HG03159 (cell line): ENCODE measurements at regions not wholly inside any gene's neighbourhood (a gene's known extent, or its start where the extent isn't known, plus 50 kb on each side); places are given as distances from the start of the nearest gene placed in this dataset.
"Not testable (repeated sequence)": the region's sequence is repeated elsewhere in the genome, so short reads cannot be mapped to it uniquely, and the experiment has no call there.

Experiments
- ATAC-seq: cut with Tn5 transposase; IDR thresholded peaks from one replicate; pipeline ENCODE4 v1.9.1; 2021; ENCODE audit warnings: mild to moderate bottlenecking, moderate library complexity; ENCODE audit not compliant: unreplicated experiment

DNA sequence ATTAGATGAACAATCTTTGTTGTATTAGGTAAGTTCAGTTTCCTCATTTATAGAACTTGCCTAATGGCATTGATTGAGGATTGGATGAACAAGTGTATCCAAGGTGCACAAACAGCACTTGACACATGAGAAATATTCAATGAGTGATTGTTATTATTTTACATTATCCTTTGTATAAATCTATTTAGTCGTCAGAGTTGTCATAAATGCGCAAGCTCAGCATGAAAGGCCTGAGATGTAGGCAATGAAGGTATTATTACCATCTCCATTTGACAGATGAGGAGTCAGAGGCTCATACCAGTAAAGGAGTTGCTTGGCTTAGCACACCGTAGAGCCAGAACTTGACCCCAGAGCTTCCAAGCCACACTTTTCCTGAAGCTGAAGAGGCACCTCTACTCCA is 291.4 kb downstream of the C1D start:
- no peak for ATAC-seq

DNA sequence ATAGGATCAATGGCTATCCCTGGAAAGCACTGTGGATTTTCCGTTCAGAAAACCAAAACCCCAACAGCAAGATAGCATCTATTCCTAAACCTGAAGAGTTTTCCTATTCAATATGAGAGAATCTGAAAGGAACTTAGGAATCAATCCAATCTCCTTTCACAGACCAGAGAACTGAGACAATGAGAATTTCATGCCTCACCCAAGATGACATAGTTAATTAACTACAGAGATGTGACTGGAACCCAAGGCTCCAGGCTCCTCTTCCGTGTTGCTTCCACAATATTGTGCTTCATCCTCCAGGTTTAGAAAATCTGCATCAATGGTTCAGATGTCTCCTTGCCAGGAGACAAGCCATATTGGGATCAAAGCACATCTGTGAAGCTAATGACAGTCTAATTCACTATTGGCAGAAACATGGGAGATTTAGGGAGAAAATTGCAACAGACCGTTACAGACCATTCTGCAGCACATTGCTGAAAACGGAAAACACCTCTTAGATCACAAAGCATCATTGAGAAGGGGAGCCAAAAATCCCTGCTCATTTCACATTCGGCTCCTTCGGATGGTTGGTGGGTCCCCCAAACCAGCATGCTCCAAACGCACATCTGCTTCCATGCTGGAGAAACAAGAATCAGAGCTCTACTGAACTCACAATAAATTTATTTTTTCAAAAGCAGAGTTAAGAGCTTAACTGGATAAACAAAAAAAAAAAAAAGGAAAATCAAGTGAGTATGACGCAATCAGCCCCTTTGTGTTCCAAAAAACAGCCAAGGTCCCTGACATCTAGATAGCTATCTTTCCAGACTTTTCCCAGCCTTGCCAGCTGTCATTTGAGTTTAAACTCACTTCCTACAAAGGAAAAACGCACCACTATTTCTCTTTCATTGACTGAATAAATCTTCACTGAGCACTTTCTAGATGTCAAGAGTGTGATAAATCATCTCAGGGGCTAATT is 290.3 kb downstream of the C1D start:
- no peak for ATAC-seq

DNA sequence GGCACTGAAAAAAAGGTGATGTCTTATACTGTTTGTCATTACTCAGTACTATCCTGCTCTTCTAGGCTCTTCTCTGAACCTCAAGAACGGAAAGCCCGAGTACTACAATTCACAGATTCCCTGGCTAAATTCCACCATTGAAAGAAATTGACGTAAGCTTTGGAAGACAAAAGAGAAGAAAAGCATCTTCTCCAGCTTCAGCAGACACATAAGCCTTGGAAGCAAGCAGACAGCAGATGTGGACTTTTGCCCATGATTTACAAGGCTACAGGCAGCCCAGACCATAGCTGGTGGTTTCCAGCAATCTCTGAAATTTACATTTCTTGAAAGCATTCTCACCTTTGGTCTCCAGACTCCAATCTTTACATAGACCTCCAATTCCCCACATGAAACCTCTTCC is 289.0 kb downstream of the C1D start:
- ATAC-seq: no peak

DNA sequence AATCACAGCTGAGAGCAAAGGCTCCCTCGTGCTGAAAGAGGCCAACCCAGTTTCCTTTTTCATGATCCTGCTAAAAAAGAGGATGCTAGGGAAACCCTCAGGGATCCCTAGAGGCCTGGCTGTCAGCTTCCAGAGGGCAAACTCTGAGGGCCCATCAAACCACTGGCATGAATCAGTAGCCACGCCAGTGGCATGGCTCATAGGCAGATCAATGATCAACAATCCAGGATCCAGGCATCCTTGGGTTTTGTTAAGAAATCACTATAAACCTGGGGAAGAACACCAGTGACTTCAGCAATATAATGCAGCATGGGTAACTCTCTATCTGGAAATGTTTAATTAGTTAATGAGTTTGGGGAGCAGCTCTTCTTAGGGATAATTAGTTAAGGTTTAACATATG is 286.5 kb downstream of the C1D start:
- no peak for ATAC-seq

DNA sequence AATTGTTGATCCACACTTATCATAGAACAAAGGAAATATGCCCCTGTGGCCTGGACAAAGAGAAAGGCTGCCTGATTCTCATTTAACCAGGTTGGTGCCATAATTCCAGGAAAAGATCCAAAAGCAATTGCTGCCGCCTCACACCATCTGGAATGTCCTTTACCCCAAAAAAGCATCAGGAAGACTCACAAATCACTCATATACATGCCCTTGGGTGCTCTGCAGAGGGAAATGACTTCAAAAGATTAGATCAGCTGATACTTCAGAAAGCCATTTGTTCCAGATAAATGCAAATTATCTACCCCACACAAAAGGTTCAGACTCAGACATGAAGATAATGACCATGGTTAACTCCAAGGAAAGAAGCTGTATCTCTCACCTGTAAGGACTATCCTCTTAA is 285.8 kb downstream of the C1D start:
- ATAC-seq: no peak

DNA sequence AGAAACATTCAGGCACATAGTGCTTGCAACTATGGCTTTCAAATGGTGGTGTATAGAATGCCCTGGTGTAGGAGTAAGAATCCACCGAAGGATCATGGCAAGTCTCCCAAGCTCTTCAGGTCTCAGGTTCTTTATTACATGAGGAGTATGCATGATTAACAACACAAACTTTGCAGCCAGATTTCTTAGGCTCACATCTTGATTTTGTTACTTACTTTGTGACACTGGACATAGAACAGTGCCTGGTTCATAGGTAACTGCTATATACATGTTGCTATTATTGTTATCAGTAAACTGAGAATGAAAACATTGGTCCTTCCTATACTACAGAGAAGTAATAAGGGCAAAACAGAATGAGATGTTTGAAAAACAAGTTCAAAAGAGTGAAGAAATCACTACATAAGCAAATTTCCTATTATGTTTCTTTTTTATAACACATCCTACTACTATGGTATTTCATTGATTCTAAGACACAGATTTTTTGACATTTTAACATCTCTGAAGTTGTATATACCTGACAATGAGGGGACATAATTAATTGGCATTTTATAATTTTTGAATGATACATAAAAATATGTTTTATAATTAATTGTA is 284.9 kb downstream of the C1D start:
- no peak for ATAC-seq

DNA sequence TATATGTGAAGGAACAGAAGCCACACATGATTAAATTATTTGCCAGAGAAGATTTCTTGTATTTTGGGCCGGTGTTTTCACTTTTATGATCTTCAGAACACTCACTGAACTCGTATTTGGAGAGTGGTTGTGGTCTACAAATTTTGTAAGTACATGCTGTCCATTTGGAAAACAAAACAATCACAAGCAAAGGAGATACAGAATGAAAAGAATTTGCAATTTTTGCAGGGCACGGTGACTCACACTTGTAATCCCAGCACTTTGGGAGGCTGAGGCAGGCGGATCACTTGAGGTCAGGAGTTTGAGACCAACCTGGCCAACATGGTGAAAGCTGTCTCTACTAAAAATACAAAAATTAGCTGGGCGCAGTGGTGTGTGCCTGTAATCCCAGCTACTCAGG is 282.0 kb downstream of the C1D start:
- ATAC-seq: not testable (repeated sequence)

DNA sequence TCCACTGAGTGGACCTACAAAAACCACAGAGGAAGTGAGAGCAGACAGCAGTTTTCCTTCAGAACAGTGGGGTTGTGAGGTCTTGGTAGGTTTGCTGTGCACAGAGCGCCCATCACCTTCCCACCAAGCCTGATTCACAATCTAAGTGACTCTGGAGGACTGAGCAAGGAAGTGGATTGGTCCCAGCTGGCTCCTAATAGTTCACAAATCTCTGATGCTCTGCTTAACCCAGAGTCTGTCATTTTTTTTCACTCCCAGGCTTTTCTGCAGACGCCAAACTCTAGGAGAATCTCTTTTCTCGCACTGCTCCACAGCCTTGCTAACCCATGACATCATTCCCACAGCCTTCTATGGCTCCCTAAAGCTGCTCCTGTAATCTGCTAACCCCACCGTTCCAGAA is 280.4 kb downstream of the C1D start:
- no peak for ATAC-seq

DNA sequence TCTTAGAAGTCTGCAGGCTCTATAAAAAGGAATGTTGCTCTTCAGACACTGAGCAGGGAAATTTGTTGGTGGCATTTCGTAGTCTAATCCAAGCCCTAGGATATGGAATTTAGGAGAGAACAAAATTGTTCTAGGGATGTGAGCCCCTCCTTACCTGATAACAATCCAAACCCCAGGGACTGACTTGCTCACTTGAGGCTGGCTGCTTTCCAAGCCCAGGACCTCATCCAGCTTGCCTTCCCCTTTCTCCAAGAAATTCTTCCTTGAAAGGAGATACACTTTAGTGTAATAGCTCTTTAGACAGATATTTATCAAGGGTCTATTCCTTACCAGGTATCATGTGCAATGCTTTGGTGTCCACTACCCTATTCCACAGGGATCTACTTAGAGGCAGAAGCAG is 279.8 kb downstream of the C1D start:
- ATAC-seq: no peak

DNA sequence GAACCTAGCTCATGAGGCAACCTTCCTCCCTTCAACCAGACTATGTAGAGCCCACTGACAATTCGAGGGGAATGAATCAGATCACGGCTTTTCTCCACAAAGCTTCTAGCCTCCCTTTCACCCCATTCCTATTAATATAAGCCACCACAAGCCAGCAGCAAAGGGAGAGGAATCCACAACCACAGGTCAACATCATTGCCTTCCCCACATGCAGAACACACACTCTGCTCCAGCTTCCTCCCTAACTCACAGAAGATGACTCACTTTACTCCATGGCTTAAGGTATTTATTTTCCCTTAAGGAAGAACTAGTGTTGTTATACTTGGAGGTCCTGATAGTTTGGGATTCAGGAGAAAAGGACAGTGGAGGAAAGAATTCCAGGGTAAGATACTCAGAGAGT is 272.2 kb downstream of the C1D start:
- no peak for ATAC-seq

DNA sequence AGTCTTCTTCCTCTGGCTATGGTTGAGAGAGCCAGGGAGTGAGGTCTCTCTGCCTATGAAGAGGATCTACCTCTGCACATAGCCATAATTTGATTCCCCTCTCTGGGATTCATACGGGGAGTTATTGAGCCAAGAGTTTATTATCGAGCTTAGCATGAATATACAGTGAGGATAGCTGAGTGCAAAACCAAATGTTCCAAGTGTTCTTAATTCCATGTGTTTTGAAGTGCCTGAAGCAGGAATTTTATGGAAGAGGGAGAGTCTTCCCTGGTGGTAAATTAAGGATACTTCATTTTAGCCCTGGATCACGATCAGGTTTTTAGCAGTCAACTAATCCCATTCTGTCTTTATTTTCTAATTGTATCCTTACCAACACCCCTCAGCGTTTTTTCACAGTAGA is 270.6 kb downstream of the C1D start:
- no peak for ATAC-seq

DNA sequence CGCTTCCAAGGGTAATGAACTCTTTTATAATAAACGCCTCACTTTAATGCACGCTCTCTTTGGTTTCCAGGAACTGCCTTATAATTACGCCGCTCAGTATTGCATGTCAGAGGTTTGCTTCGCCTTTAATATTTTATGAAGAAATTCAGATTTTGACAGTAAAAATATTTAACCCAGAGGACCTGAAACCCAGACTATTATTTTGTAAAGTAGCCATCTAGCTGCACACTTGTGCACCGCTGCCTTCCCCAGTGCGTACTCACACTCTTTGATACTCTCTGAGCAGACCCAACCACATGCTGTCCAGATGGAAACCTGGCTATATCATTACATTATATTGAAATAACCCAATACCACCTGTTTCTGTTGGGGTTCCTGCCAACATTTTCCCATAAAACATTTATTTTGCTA is 270.1 kb downstream of the C1D start:
- ATAC-seq: no peak

DNA sequence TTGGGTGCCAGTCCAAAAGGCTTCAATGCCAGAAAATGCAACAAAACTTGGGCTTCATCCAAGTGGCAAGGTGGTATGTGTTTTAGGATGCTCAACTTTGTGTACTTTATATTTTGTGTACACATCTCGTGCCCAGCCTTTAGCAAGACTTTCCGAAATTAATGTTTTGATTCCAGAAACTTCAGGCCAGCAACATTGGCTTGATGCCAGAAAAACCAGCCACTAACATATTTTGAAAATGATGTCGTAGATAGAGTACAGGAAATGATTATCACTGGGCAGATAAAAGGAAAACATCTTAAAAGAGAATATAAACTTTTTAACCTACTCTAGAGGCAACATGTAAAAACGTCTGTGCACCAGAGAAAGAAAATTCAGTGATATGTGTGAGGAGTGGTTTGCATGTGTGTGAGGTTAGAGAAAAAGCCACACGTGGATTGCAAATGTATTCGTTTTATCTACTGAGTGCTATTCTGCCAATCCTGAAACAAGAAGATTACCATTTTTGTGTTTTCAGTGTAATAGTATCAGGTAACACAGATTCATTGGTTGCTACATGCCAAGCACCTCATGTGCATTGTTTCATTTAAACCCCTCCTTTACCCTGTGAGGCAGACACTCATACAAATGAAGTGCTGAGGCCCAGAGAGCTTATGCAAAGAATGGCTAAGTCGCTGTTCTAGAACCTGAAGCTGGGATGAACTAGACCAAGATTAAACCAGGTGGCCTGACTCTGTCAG is 264.8 kb downstream of the C1D start:
- ATAC-seq: no peak

DNA sequence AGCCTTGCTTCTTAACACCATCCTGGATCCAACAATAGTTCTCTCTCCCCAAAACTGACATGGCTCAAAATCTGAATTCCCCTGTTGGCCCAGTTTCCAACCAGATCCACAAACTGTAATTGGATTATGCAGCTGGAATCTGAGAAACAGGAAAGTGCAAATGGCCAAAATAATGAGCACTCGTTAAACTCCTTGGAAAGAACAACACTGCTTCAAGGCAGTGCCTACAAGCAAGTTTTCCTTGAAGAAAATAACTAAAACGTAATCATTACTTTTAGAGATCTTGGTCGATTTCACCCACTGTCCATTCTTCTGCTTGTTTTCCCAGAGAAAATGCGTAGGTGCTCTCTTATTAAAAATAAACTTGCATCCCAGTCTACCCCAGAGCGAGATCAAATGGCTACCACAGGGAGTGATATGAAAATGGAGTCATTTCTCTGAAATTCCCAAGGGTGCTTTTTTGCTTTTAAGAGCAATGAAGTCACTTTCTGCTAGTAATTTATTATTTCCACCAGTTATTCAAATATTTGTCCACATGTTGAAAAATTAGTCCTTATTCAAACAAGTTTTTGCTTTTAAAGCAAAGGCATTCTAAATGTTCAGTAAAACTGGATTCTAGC is 264.2 kb downstream of the C1D start:
- ATAC-seq: no peak

DNA sequence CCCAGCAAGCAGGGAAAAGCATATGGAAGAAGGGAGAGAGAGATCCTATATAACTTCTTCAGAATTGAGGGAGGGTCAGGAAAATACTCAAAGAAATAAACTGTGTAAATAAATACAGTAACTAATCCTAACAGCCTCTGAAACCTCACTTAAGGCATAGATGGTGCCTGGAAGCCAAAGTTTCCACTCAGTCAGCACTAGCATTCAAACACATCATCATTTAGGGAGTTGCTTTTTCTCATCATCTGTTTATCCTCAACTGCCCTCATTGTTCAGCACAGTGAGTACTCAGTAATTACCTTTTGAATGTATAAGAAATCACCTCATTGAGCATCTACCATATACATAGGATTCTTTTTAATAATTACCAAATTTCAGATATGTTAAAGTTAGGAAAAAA is 262.9 kb downstream of the C1D start:
- ATAC-seq: no peak

DNA sequence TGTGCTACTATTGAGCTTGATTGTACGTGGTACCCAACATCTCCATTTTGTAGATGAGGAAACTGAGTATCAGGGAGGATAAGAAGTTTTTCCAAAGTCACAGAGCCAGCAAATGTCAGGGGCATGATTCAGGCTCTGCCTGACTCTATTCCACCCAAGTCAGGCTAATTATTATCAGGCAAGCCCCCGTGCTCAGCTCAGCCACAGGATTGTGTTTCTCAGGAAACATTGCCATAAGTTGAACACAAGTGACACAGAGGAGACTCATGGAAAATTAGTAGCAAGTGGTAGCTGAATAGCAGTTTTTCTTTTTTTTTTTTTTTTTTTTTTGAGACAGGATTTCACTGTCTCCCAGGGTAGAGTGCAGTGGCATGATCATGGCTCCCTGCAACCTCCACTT is 260.5 kb downstream of the C1D start:
- no peak for ATAC-seq

DNA sequence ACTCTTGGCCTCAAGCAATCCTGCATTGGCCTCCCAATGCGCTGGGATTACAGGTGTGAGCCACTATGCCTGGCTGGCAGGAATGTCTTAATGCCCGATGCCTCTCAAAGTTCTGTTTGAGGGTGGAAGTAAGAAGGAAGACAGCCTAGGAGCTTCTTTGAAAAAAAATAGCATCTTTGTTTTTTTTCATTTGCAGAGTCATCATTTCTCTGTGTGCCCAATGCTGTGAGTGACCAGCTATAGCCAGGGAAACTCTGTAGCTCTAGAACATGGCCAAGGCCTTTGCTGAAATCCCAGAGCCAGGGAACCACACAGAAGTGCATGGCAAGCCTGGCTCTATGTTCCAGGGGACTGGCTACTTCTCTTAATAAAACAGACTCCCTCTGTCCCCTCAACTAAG is 260.0 kb downstream of the C1D start:
- ATAC-seq: no peak

DNA sequence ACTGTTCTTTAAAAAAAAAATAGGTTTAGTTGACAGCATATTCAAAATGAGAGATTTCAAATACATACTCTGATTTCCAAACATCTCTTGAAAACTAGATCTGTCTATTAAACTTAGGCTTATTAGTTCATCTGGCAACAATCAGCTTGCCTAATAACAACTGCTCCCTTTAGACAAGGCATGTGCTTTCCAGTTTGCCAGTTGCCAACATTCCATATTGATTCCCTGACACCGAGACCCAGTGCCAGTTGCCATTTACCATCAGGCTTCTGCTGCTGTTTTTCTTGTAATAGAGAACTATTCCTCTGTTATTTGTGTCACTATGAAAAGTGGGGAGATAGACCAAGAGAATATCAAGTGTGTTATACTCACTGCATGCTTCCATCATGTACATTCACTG is 256.0 kb downstream of the C1D start:
- ATAC-seq: no peak

DNA sequence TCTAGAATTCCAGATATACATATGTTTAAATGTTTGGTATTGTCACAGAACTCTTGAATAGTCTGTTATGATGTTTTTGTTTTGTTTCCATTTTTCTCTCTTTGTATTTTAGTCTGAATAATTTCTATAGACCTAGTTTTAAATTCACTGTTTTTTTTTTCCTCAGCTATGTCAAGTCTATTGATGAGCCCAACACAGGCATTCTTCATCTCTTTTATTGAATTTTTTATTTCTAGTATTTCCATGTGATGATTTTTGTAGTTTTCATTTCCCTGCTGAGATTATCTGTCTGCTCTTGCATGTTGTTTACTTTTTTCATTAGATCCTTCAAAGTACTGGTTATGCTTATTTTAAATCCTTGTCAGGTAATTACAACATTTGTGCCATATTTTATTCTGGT is 254.7 kb downstream of the C1D start:
- ATAC-seq: no peak

DNA sequence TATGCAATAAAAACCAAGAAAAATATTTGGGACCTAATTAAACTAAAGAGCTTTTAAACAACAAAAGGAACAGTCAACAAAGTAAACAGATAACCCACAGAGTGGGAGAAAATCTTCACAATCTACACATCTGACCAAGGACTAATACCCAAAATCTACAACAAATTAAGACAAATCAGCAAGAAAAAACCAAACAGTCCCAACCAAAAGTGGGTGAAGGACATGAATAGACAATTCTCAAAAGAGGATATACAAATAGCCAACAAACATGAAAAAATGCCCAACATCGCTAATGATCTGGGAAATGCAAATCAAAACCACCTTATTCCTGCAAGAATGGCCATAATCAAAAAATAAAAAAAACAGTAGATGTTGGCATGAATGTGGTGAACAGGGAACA is 250.1 kb downstream of the C1D start:
- no peak for ATAC-seq

DNA sequence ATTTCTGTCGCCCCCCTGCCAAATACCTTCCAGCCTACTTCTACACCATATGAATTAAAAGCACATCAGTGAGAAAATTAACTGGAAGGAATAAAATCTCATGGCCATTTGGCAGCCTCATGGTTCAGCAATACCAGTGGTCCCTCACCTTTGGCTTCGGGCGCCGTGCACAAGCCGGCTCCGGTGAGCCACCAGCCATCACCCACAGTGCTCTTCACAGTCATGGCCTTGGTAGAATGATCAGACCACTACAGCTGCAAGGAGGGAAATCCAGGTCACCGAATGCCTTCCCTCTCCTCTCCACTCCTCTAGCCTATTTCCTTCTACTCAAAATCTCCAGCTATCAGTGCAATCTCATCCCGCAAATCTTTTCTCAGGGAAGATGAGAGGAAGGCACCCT is 239.1 kb downstream of the C1D start:
- ATAC-seq: no peak
